GM23248 (cell line): ENCODE measurements at regions not wholly inside any gene's neighbourhood (a gene's known extent, or its start where the extent isn't known, plus 50 kb on each side); places are given as distances from the start of the nearest gene placed in this dataset.

Experiments
- DNase-seq: peaks from one replicate; pipeline ENCODE4 v3.0.0-alpha.2; 2015
- H2AFZ ChIP-seq: fragments of 200-600 bp; sonication (generic); 2 replicates; pipeline ENCODE4 v1.6.1; 2016; ENCODE audit warnings: antibody characterized with exemption
- H3F3A ChIP-seq: fragments of 200-600 bp; sonication (generic); 2 replicates; pipeline ENCODE4 v1.6.1; 2016; ENCODE audit warnings: mild to moderate bottlenecking, antibody characterized with exemption, mixed run types; ENCODE audit not compliant: insufficient read depth
- H3K27ac ChIP-seq: fragments of 200-600 bp; sonication (generic); 2 replicates; pipeline ENCODE4 v1.5.1; 2016; ENCODE audit warnings: mild to moderate bottlenecking
- H3K27me3 ChIP-seq: fragments of 200-600 bp; sonication (generic); replicated peaks from 2 replicates; pipeline ENCODE4 v1.6.1; 2016; ENCODE audit warnings: mild to moderate bottlenecking; ENCODE audit not compliant: insufficient read depth
- H3K36me3 ChIP-seq: fragments of 200-600 bp; sonication (generic); 2 replicates; pipeline ENCODE4 v1.6.1; 2016; ENCODE audit warnings: low read depth, mild to moderate bottlenecking
- H3K4me1 ChIP-seq: fragments of 200-600 bp; sonication (generic); 2 replicates; pipeline ENCODE4 v1.6.1; 2016; ENCODE audit warnings: mild to moderate bottlenecking; ENCODE audit not compliant: insufficient read depth
- H3K4me2 ChIP-seq: fragments of 200-600 bp; sonication (generic); one replicate; pipeline ENCODE4 v1.6.1; 2016; ENCODE audit warnings: mild to moderate bottlenecking; ENCODE audit not compliant: unreplicated experiment
- H3K4me3 ChIP-seq: fragments of 200-600 bp; sonication (generic); 2 replicates; pipeline ENCODE4 v1.5.1; 2016; ENCODE audit warnings: mild to moderate bottlenecking
- H3K79me2 ChIP-seq: fragments of 200-600 bp; sonication (generic); 2 replicates; pipeline ENCODE4 v1.6.1; 2016; ENCODE audit warnings: mild to moderate bottlenecking; ENCODE audit not compliant: insufficient read depth
- H3K9ac ChIP-seq: fragments of 200-600 bp; sonication (generic); 2 replicates; pipeline ENCODE4 v1.6.1; 2016; ENCODE audit warnings: mild to moderate bottlenecking
- H3K9me2 ChIP-seq: fragments of 200-600 bp; sonication (generic); 2 replicates; pipeline ENCODE4 v1.6.1; 2016; ENCODE audit warnings: mixed run types, mild to moderate bottlenecking, moderate library complexity; ENCODE audit not compliant: insufficient read depth
- H3K9me3 ChIP-seq: fragments of 200-600 bp; sonication (generic); one replicate; pipeline ENCODE4 v1.6.1; 2017; ENCODE audit warnings: low read depth
- H4K20me1 ChIP-seq: fragments of 200-600 bp; sonication (generic); 2 replicates; pipeline ENCODE4 v1.6.0; 2016; ENCODE audit not compliant: insufficient read depth
- EZH2 ChIP-seq: fragments of 200-600 bp; sonication (generic); IDR thresholded peaks from 2 replicates; pipeline ENCODE4 v1.6.1; 2018; ENCODE audit warnings: antibody characterized with exemption, mild to moderate bottlenecking; ENCODE audit not compliant: insufficient read depth, poor library complexity, severe bottlenecking
- EZH2phosphoT487 ChIP-seq: fragments of 200-600 bp; sonication (generic); IDR thresholded peaks from 2 replicates; pipeline ENCODE4 v1.6.1; 2018; ENCODE audit warnings: antibody characterized with exemption, moderate library complexity, mild to moderate bottlenecking, low read depth; ENCODE audit not compliant: insufficient read depth
- WGBS, 2 experiments: methylation state at CpG; one replicate each; pipeline ENCODE4 v1.1.6; 2015 to 2017; ENCODE audit warnings: low lambda C conversion rate in 2 of 2, low coverage in 1 of 2; ENCODE audit errors: missing lambda C conversion rate in 2 of 2; 5-methylcytosine and 5-hydroxymethylcytosine counted together
- in situ Hi-C: fragments of 300-500 bp; cut with MboI; formaldehyde crosslinking; loops from 2 replicates; pipeline ENCODE4 v1.15.0; 2020

DNA sequence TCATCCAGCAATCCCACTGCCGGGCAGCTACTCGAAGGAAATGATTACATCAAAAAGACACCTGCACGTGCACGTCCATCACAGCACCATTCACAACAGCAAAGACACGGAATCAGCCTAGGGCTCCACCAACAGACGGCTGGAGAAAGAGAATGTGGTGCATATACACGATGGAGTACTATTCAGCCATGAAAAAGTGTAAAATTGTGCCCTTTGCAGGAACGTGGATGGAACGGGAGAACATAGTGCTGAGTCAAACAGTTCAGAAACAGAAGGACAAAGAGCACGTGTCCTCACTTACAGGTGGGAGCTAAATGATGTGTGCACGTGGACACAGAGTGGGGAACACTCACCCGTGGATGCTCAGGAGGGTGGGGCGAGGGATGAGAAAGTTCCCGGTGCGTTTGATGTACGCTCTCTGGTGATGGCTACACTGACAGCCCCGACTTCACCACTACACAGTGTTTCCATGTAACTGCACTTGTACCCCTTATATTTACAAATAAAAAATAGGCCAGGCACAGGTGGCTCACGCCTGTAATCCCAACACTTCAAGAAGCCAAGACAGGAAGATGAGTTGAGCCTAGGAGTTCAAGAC is 92.0 kb downstream of the PDGFA start:
- 57 to 59% methylated on average over 18 of the region's 18 CpGs for WGBS, 2 experiments
- no peak overlapping the region for H3K27ac ChIP-seq
- H3K9me2 ChIP-seq: no peaks in the 10 kb centered on the region
- in situ Hi-C loops: no loop called here
- no peaks in the 10 kb centered on the region for H3F3A ChIP-seq
- peaks cover 24% of the 10 kb centered on the region; the same call in 1 of the 2 replicates for H3K27me3 ChIP-seq
- no peaks in the 10 kb centered on the region for H3K9me3 ChIP-seq
- H3K9ac ChIP-seq: no peak overlapping the region
- no peak overlapping the region for H2AFZ ChIP-seq
- H3K4me1 ChIP-seq: no peaks in the 10 kb centered on the region
- TF ChIP-seq EZH2phosphoT487: no peak
- TF ChIP-seq EZH2: no peak
- no peak overlapping the region for H3K4me3 ChIP-seq
- no peaks in the 10 kb centered on the region for H3K36me3 ChIP-seq
- DNase-seq: no peak
- no peaks in the 10 kb centered on the region for H4K20me1 ChIP-seq
- no peak overlapping the region for H3K4me2 ChIP-seq
- H3K79me2 ChIP-seq: no peaks in the 10 kb centered on the region

DNA sequence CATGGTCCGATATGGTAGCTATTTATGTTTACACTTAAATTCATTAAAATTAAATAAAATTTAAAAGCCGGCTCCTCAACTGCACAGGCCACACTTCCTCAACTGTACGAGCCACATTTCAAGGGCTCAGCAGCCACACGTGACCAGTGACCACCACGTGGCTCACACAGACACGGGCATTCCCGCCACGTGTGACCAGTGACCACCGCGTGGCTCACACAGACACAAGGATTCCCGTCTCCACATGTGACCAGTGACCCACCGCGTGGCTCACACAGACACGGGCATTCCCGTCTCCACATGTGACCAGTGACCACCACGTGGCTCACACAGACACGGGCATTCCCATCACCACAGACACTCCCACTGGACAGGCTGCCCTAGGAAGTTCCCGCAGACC is 91.3 kb downstream of the PDGFA start:
- Histone ChIP-seq H3K9ac (no peak overlapping the region), H2AFZ (no peak overlapping the region), H3K4me3 (no peak overlapping the region), H3K4me2 (no peak overlapping the region), H3K36me3 (no peaks in the 10 kb centered on the region), H3F3A (no peaks in the 10 kb centered on the region), H3K27ac (no peak overlapping the region), H3K9me3 (no peaks in the 10 kb centered on the region), H3K27me3 (peaks cover 19% of the 10 kb centered on the region; the same call in 1 of the 2 replicates), H3K9me2 (no peaks in the 10 kb centered on the region), H3K4me1 (no peaks in the 10 kb centered on the region), H3K79me2 (no peaks in the 10 kb centered on the region), H4K20me1 (no peaks in the 10 kb centered on the region)
- in situ Hi-C loops: no loop called here
- no peak for DNase-seq
- 85 to 89% methylated on average over 18 of the region's 18 CpGs for WGBS, 2 experiments
- TF ChIP-seq EZH2phosphoT487 (no peak), EZH2 (no peak)

DNA sequence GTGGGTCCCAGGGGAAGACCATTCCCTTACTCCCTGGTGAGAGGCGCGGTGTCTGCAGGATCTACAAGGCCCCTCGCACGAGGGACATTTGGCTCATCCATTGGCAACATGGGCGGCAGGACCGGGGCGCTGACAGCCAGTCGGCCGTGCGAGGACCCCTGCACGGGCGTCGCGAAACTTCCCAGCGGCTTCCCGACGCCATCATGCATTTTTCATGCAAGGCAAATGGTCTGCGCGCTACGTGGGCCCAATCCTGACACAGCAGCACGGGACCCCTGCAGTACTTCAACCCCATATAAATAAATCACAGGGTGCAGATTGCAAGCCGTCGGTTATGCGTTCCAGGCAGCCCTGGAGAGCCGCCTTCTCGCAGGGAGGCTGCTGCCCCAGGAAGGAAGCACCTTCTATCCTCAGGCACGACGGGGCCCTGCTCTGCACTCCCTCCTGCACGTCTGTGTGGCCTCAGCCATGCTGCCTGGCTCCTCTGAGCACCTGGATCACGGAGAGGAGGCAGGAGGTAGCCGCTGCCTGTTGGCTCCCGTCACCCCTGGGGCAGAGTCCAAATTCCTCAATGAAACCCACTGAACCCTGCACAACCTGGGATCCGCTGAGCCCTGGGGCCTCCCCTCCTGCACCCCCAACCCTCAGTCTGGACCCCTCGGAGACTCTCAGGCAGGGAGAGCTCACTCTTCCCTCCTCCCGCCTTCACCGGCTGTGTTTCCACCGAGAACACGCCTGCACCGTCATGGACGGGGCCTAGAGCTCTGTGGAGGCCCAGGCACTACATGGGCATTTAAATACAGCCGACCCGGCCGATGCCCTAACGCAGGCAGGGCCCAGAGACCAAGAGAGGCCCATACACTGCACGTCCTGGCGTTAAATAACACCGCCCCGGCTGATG is 90.5 kb downstream of the PDGFA start:
- H3K79me2 ChIP-seq: no peaks in the 10 kb centered on the region
- no peak overlapping the region for H3K27ac ChIP-seq
- H3K9me2 ChIP-seq: no peaks in the 10 kb centered on the region
- no peak overlapping the region for H3K4me3 ChIP-seq
- H3K9me3 ChIP-seq: no peaks in the 10 kb centered on the region
- H3K27me3 ChIP-seq: peaks cover 19% of the 10 kb centered on the region; the same call in 1 of the 2 replicates
- no peak overlapping the region for H3K4me2 ChIP-seq
- TF ChIP-seq EZH2 (no peak), EZH2phosphoT487 (no peak)
- no peak overlapping the region for H2AFZ ChIP-seq
- in situ Hi-C loops: no loop called here
- no peaks in the 10 kb centered on the region for H4K20me1 ChIP-seq
- H3F3A ChIP-seq: no peaks in the 10 kb centered on the region
- no peak overlapping the region for H3K9ac ChIP-seq
- H3K36me3 ChIP-seq: no peaks in the 10 kb centered on the region
- H3K4me1 ChIP-seq: no peaks in the 10 kb centered on the region
- DNase-seq: no peak
- WGBS, 2 experiments: 61 to 63% methylated on average over 44 to 48 of the region's 48 CpGs

DNA sequence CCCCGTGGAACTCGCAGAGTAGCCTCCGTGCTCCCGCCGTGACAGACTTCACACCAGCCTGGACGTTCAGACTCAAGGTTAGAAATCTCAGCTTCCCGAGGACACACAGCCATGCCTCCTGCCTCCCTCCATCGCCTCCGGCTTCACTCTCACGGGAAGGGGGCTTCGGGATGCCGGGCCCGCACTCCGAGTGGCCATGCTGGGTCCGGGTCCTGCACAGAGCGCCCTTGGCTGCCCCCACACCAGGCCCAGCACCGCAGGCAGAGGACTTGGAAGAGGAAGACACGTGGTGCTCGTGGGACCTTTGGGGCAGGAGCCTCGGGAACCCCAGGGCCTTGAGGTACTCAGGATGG is 89.8 kb downstream of the PDGFA start:
- H3K4me2 ChIP-seq: no peak overlapping the region
- H3K27ac ChIP-seq: no peak overlapping the region
- TF ChIP-seq EZH2 (no peak), EZH2phosphoT487 (no peak)
- WGBS, 2 experiments: 64 to 68% methylated on average over 20 of the region's 20 CpGs
- no peak overlapping the region for H3K9ac ChIP-seq
- H3K9me3 ChIP-seq: no peaks in the 10 kb centered on the region
- no peak for DNase-seq
- H3K4me1 ChIP-seq: no peaks in the 10 kb centered on the region
- H3K9me2 ChIP-seq: no peaks in the 10 kb centered on the region
- H2AFZ ChIP-seq: no peak overlapping the region
- H3F3A ChIP-seq: no peaks in the 10 kb centered on the region
- H3K36me3 ChIP-seq: no peaks in the 10 kb centered on the region
- H4K20me1 ChIP-seq: no peaks in the 10 kb centered on the region
- H3K27me3 ChIP-seq: peaks cover 19% of the 10 kb centered on the region; the same call in 1 of the 2 replicates
- H3K79me2 ChIP-seq: no peaks in the 10 kb centered on the region
- in situ Hi-C loops: no loop called here
- H3K4me3 ChIP-seq: no peak overlapping the region
